H9 (cell line): ENCODE measurements at regions not wholly inside any gene's neighbourhood (a gene's known extent, or its start where the extent isn't known, plus 50 kb on each side); places are given as distances from the start of the nearest gene placed in this dataset.

Source experiments
- DNase-seq: peaks from one replicate; pipeline ENCODE4 v3.0.0-alpha.2; 2017
- H2AFZ ChIP-seq: one replicate; pipeline ENCODE4 v1.6.1; 2013; ENCODE audit warnings: mild to moderate bottlenecking, low read length, control low read depth, moderate library complexity
- H2AK5ac ChIP-seq: 2 replicates; pipeline ENCODE4 v1.6.1; 2013; ENCODE audit warnings: low read length, control low read depth, mixed read lengths; ENCODE audit not compliant: insufficient read length
- H2BK120ac ChIP-seq: one replicate; pipeline ENCODE4 v1.6.1; 2013; ENCODE audit warnings: low read depth, mild to moderate bottlenecking, low read length, control low read depth, inconsistent platforms; ENCODE audit not compliant: poor library complexity, severe bottlenecking
- H2BK12ac ChIP-seq: 2 replicates; pipeline ENCODE4 v1.6.1; 2013; ENCODE audit warnings: low read length, control low read depth, mixed read lengths, low read depth; ENCODE audit not compliant: insufficient read length
- H2BK15ac ChIP-seq: 2 replicates; pipeline ENCODE4 v1.6.1; 2013; ENCODE audit warnings: low read depth, low read length, control low read depth
- H2BK20ac ChIP-seq: one replicate; pipeline ENCODE4 v1.6.1; 2013; ENCODE audit warnings: low read depth, mild to moderate bottlenecking, low read length, control low read depth, inconsistent platforms; ENCODE audit not compliant: poor library complexity, severe bottlenecking
- H2BK5ac ChIP-seq: 2 replicates; pipeline ENCODE4 v1.6.1; 2013; ENCODE audit warnings: low read length, control low read depth, mixed read lengths; ENCODE audit not compliant: insufficient read length
- H3K14ac ChIP-seq: 2 replicates; pipeline ENCODE4 v1.6.1; 2013; ENCODE audit warnings: low read length, control low read depth; ENCODE audit not compliant: insufficient read depth
- H3K18ac ChIP-seq: 2 replicates; pipeline ENCODE4 v1.6.1; 2013; ENCODE audit warnings: low read depth, mild to moderate bottlenecking, mixed read lengths, low read length, control low read depth; ENCODE audit not compliant: insufficient read length
- H3K23ac ChIP-seq: 2 replicates; pipeline ENCODE4 v1.6.1; 2013; ENCODE audit warnings: low read length, control low read depth, mixed read lengths, low read depth; ENCODE audit not compliant: insufficient read length
- H3K23me2 ChIP-seq: 2 replicates; pipeline ENCODE4 v1.6.1; 2013; ENCODE audit warnings: low read depth, mild to moderate bottlenecking, mixed read lengths, low read length, control low read depth; ENCODE audit not compliant: insufficient read length, poor library complexity, severe bottlenecking
- H3K27ac ChIP-seq: 2 replicates; pipeline ENCODE4 v1.5.1; 2013; ENCODE audit warnings: low read length, control low read depth, mixed read lengths, low read depth; ENCODE audit not compliant: insufficient read length
- H3K27me3 ChIP-seq: 2 replicates; pipeline ENCODE4 v1.6.1; 2013; ENCODE audit warnings: low read length, control low read depth, inconsistent platforms; ENCODE audit not compliant: insufficient read depth
- H3K4ac ChIP-seq: 2 replicates; pipeline ENCODE4 v1.6.1; 2013; ENCODE audit warnings: low read depth, mild to moderate bottlenecking, control low read depth, inconsistent platforms, low read length, moderate library complexity
- H3K4me1 ChIP-seq: 2 replicates; pipeline ENCODE4 v1.6.1; 2013; ENCODE audit warnings: low read length, control low read depth, inconsistent platforms; ENCODE audit not compliant: insufficient read depth
- H3K4me2 ChIP-seq: 2 replicates; pipeline ENCODE4 v1.6.1; 2013; ENCODE audit warnings: low read length, control low read depth, mixed read lengths; ENCODE audit not compliant: insufficient read length, insufficient read depth
- H3K56ac ChIP-seq: 2 replicates; pipeline ENCODE4 v1.6.1; 2013; ENCODE audit warnings: low read depth, mild to moderate bottlenecking, mixed read lengths, low read length, control low read depth; ENCODE audit not compliant: insufficient read length
- H3K79me1 ChIP-seq: 2 replicates; pipeline ENCODE4 v1.6.1; 2013; ENCODE audit warnings: low read depth, mild to moderate bottlenecking, moderate library complexity, low read length, control low read depth, inconsistent platforms; ENCODE audit not compliant: insufficient read depth, poor library complexity, severe bottlenecking
- H3K79me2 ChIP-seq: 2 replicates; pipeline ENCODE4 v1.6.1; 2013; ENCODE audit warnings: low read length, control low read depth, inconsistent platforms; ENCODE audit not compliant: insufficient read depth
- H3K9ac ChIP-seq: 2 replicates; pipeline ENCODE4 v1.6.1; 2013; ENCODE audit warnings: low read length, control low read depth, mixed read lengths; ENCODE audit not compliant: insufficient read length; ENCODE audit errors: extremely low read depth
- H3K9me3 ChIP-seq: one replicate; pipeline ENCODE4 v1.6.1; 2013; ENCODE audit warnings: low read depth, low read length, inconsistent platforms; ENCODE audit not compliant: control insufficient read depth
- H3T11ph ChIP-seq: one replicate; pipeline ENCODE4 v1.6.1; 2013; ENCODE audit warnings: mild to moderate bottlenecking, low read length, control low read depth, inconsistent platforms
- H4K20me1 ChIP-seq: one replicate; pipeline ENCODE4 v1.6.1; 2013; ENCODE audit not compliant: control insufficient read depth, insufficient read length, insufficient read depth
- H4K5ac ChIP-seq: 2 replicates; pipeline ENCODE4 v1.6.1; 2013; ENCODE audit warnings: low read depth, mild to moderate bottlenecking, mixed read lengths, low read length, control low read depth; ENCODE audit not compliant: insufficient read length
- H4K8ac ChIP-seq: replicated peaks from 2 replicates; pipeline ENCODE4 v1.6.1; 2013; ENCODE audit warnings: low read length, control low read depth, mixed read lengths, low read depth; ENCODE audit not compliant: insufficient read length
- H4K91ac ChIP-seq: 2 replicates; pipeline ENCODE4 v1.6.1; 2013; ENCODE audit warnings: low read depth, mild to moderate bottlenecking, moderate library complexity, mixed read lengths, low read length, control low read depth; ENCODE audit not compliant: insufficient read length
- H3K27ac Mint-ChIP-seq, 3 experiments: 2 replicates in 2 of 3; 3 replicates in 1 of 3; pipeline ENCODE4 v1.8.0; 2020 to 2021; ENCODE audit warnings: mixed read lengths in 3 of 3, mild to moderate bottlenecking in 1 of 3, moderate library complexity in 1 of 3
- H3K27me3 Mint-ChIP-seq: 2 replicates; pipeline ENCODE4 v1.8.0; 2021; ENCODE audit warnings: low read depth, mild to moderate bottlenecking, moderate library complexity, mixed read lengths
- H3K36me3 Mint-ChIP-seq, 3 experiments: 2 replicates in 2 of 3; 3 replicates in 1 of 3; pipeline ENCODE4 v1.8.0; 2020 to 2021; ENCODE audit warnings: low read depth in 3 of 3, mixed read lengths in 3 of 3; ENCODE audit not compliant: insufficient read depth in 1 of 3
- H3K4me1 Mint-ChIP-seq, 2 experiments: 2 replicates each; pipeline ENCODE4 v1.8.0; 2020; ENCODE audit warnings: mixed read lengths in 2 of 2
- H3K4me3 Mint-ChIP-seq, 2 experiments: 2 replicates in 1 of 2; 3 replicates in 1 of 2; pipeline ENCODE4 v1.8.0; 2020 to 2021; ENCODE audit warnings: mild to moderate bottlenecking in 2 of 2, mixed read lengths in 2 of 2, moderate library complexity in 1 of 2
- H3K9me3 Mint-ChIP-seq, 2 experiments: 2 replicates in 1 of 2; 3 replicates in 1 of 2; pipeline ENCODE4 v1.8.0; 2020; ENCODE audit warnings: mild to moderate bottlenecking in 2 of 2, mixed read lengths in 2 of 2, moderate library complexity in 1 of 2
- WGBS: extraction: QIAGEN DNeasy Blood & Tissue Kit; methylation state at CpG from one replicate; pipeline ENCODE4 v1.1.7; 2013; ENCODE audit warnings: missing lambda C conversion rate, low lambda C conversion rate, mixed read lengths; ENCODE audit not compliant: insufficient read length; ENCODE audit errors: extremely low coverage; 5-methylcytosine and 5-hydroxymethylcytosine counted together
- TF ChIP-seq, protein P1 (sequence below): fragments of 200-600 bp; sonication (generic); conservative IDR thresholded peaks from 3 replicates; pipeline ENCODE4 v1.8.0; 2021; ENCODE audit warnings: antibody characterized with exemption, mild to moderate bottlenecking

DNA sequence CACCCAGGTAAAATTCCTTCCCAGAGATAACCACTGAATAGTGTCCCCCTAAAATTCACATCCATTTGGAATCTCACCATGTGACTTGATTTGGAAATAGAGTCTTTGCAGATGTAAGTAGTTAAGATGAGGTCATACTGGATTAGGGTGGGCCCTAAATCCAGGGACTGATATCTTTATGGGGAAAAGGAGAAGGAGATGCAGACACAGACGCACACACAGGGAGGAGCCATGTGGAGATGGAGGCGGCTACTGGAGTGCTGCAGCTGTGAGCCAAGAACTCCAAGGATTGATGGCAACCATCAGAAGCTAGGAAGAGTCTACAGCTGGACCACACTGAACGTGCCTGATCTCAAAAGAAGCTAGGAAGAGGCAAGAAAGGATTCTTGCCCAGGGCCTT, 96.6 kb upstream of the SRD5A3 start:
- H3K79me2 ChIP-seq = no peaks in the 10 kb centered on the region
- DNase-seq = no peak
- Mint-ChIP-seq H3K27me3 (no peaks in the 10 kb centered on the region), H3K4me1 (peaks cover 14 to 16% of the 10 kb centered on the region in 2 experiments), H3K9me3 (no peaks in the 10 kb centered on the region), H3K36me3 (no peaks in the 10 kb centered on the region), H3K4me3 (no peak overlapping the region), H3K27ac (no peak overlapping the region)
- no peak overlapping the region for H2BK120ac ChIP-seq
- no peak overlapping the region for H2AK5ac ChIP-seq
- H3K4ac ChIP-seq = no peak overlapping the region
- no peak overlapping the region for H2AFZ ChIP-seq
- H3K4me2 ChIP-seq = no peak overlapping the region
- no peak overlapping the region for H3K14ac ChIP-seq
- no peak overlapping the region for H3K23ac ChIP-seq
- no peaks in the 10 kb centered on the region for H3K27me3 ChIP-seq
- no peak overlapping the region for H2BK5ac ChIP-seq
- no peak overlapping the region for H2BK15ac ChIP-seq
- no peak overlapping the region for H4K8ac ChIP-seq
- WGBS = no CpG with 5 or more reads among the region's 3 CpGs
- no peaks in the 10 kb centered on the region for H4K20me1 ChIP-seq
- H3K23me2 ChIP-seq = no peaks in the 10 kb centered on the region
- H2BK20ac ChIP-seq = no peak overlapping the region
- H3K18ac ChIP-seq = no peak overlapping the region
- no peak overlapping the region for H3K9ac ChIP-seq
- no peak overlapping the region for H4K91ac ChIP-seq
- no peak overlapping the region for H2BK12ac ChIP-seq
- H3K79me1 ChIP-seq = no peaks in the 10 kb centered on the region
- no peak overlapping the region for H3K27ac ChIP-seq
- no peaks in the 10 kb centered on the region for H3K9me3 ChIP-seq
- TF ChIP-seq, protein P1, sequence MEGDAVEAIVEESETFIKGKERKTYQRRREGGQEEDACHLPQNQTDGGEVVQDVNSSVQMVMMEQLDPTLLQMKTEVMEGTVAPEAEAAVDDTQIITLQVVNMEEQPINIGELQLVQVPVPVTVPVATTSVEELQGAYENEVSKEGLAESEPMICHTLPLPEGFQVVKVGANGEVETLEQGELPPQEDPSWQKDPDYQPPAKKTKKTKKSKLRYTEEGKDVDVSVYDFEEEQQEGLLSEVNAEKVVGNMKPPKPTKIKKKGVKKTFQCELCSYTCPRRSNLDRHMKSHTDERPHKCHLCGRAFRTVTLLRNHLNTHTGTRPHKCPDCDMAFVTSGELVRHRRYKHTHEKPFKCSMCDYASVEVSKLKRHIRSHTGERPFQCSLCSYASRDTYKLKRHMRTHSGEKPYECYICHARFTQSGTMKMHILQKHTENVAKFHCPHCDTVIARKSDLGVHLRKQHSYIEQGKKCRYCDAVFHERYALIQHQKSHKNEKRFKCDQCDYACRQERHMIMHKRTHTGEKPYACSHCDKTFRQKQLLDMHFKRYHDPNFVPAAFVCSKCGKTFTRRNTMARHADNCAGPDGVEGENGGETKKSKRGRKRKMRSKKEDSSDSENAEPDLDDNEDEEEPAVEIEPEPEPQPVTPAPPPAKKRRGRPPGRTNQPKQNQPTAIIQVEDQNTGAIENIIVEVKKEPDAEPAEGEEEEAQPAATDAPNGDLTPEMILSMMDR = no peak
- H3K4me1 ChIP-seq = peaks cover 12% of the 10 kb centered on the region; the same call in 1 of the 2 replicates
- H3T11ph ChIP-seq = no peak overlapping the region
- no peak overlapping the region for H4K5ac ChIP-seq
- no peak overlapping the region for H3K56ac ChIP-seq
